GM19328 (cell line): ENCODE measurements at regions not wholly inside any gene's neighbourhood (a gene's known extent, or its start where the extent isn't known, plus 50 kb on each side); places are given as distances from the start of the nearest gene placed in this dataset.

Source experiments
- ATAC-seq: cut with Tn5 transposase; IDR thresholded peaks from one replicate; pipeline ENCODE4 v1.9.1; 2021; ENCODE audit warnings: mild to moderate bottlenecking, moderate library complexity; ENCODE audit not compliant: unreplicated experiment

- no peak for ATAC-seq
Observed at GRCh38 chr12:124687917-124688316, 120.5 kb upstream of the NCOR2 start.

- no peak for ATAC-seq
Observed at GRCh38 chr12:124687174-124687902, 119.9 kb upstream of the NCOR2 start.

- no peak for ATAC-seq
Observed at GRCh38 chr12:124686370-124687173, 119.2 kb upstream of the NCOR2 start.

- no peak for ATAC-seq
Observed at GRCh38 chr12:124685689-124686369, 118.4 kb upstream of the NCOR2 start.

GRCh38 chr12:124684971-124685688, 117.7 kb upstream of the NCOR2 start:
- no peak for ATAC-seq

GRCh38 chr12:124684496-124684895, 117.1 kb upstream of the NCOR2 start:
- ATAC-seq: no peak

GRCh38 chr12:124683152-124684124, 116.0 kb upstream of the NCOR2 start:
- no peak for ATAC-seq

GRCh38 chr12:124682425-124683151, 115.2 kb upstream of the NCOR2 start:
- ATAC-seq: no peak

GRCh38 chr12:124681779-124682391, 114.5 kb upstream of the NCOR2 start:
- no peak for ATAC-seq

- no peak for ATAC-seq
Observed at GRCh38 chr12:124680863-124681778, 113.7 kb upstream of the NCOR2 start.

- no peak for ATAC-seq
Observed at GRCh38 chr12:124679533-124680371, 112.3 kb upstream of the NCOR2 start.

GRCh38 chr12:124679047-124679446, 111.6 kb upstream of the NCOR2 start:
- ATAC-seq: no peak

- ATAC-seq: no peak
Observed at GRCh38 chr12:124678421-124678893, 111.0 kb upstream of the NCOR2 start.

- no peak for ATAC-seq
Observed at GRCh38 chr12:124677552-124678356, 110.3 kb upstream of the NCOR2 start.

GRCh38 chr12:124676714-124677462, 109.5 kb upstream of the NCOR2 start:
- no peak for ATAC-seq
